SK-N-SH (cell line): ENCODE measurements at regions not wholly inside any gene's neighbourhood (a gene's known extent, or its start where the extent isn't known, plus 50 kb on each side); places are given as distances from the start of the nearest gene placed in this dataset.

Experiments used
- CTCF ChIA-PET: fragments of 300-600, 350-600 bp; formaldehyde crosslinking; extraction: SDS; loops from one replicate; lab custom pipeline; 2021; lab: Yijun Ruan, JAX
- POLR2A ChIA-PET: fragments of 350-600 bp; sonication (Branson Sonifier 250); formaldehyde crosslinking; extraction: SDS; loops from one replicate; lab custom pipeline; 2020; ENCODE audit warnings: antibody characterized with exemption, inconsistent platforms; lab: Yijun Ruan, JAX
- DNase-seq: peaks from one replicate; pipeline ENCODE4 v3.0.0; 2012
- H2AFZ ChIP-seq: fragments of 200-600 bp; sonication (generic); 2 replicates; pipeline ENCODE4 v1.8.1; 2016; ENCODE audit warnings: antibody characterized with exemption, mild to moderate bottlenecking, low read depth
- H3F3A ChIP-seq: fragments of 200-600 bp; sonication (generic); replicated peaks from 2 replicates; pipeline ENCODE3; 2016; ENCODE audit warnings: antibody characterized with exemption, mild to moderate bottlenecking; ENCODE audit not compliant: insufficient read depth
- H3K27ac ChIP-seq, 2 experiments: fragments of 200-500 bp in 1 of 2; fragments of 200-600 bp in 1 of 2; sonication (Bioruptor generic) in 1 of 2; sonication (generic), shearing (Covaris generic) in 1 of 2; 2 replicates each; pipeline versions ENCODE4 v1.5.1 to v1.6.1; 2014 to 2016; ENCODE audit warnings: low read depth in 2 of 2, inconsistent platforms in 1 of 2, low read length in 1 of 2, mild to moderate bottlenecking in 1 of 2, mixed read lengths in 1 of 2
- H3K27me3 ChIP-seq: fragments of 200-600 bp; sonication (generic), shearing (Covaris generic); 2 replicates; pipeline ENCODE4 v1.6.1; 2016; ENCODE audit warnings: mixed run types; ENCODE audit not compliant: insufficient read depth
- H3K36me3 ChIP-seq, 2 experiments: fragments of 200-500 bp in 1 of 2; fragments of 200-600 bp in 1 of 2; sonication (Bioruptor generic) in 1 of 2; sonication (generic) in 1 of 2; replicated peaks in 1 of 2; 2 replicates each; pipeline versions ENCODE3 to v1.5.1; 2014 to 2016; ENCODE audit warnings: low read length in 1 of 2, mild to moderate bottlenecking in 1 of 2; ENCODE audit not compliant: insufficient read depth in 2 of 2, control insufficient read depth in 1 of 2
- H3K4me1 ChIP-seq, 2 experiments: fragments of 200-500 bp in 1 of 2; fragments of 200-600 bp in 1 of 2; sonication (Bioruptor generic) in 1 of 2; sonication (generic), shearing (Covaris generic) in 1 of 2; 2 replicates each; pipeline versions ENCODE4 v1.5.1 to v1.6.1; 2014 to 2016; ENCODE audit warnings: low read depth in 1 of 2, low read length in 1 of 2, mixed run types in 1 of 2; ENCODE audit not compliant: insufficient read depth in 2 of 2, control insufficient read depth in 1 of 2
- H3K4me2 ChIP-seq: fragments of 200-600 bp; sonication (generic), shearing (Covaris generic); 2 replicates; pipeline ENCODE4 v1.6.1; 2017; ENCODE audit warnings: mixed run types
- H3K4me3 ChIP-seq, 2 experiments: fragments of 200-500 bp in 1 of 2; fragments of 200-600 bp in 1 of 2; sonication (Bioruptor generic) in 1 of 2; sonication (generic), shearing (Covaris generic) in 1 of 2; 2 replicates each; pipeline versions ENCODE4 v1.5.1 to v1.8.1; 2014 to 2016; ENCODE audit warnings: low read depth in 2 of 2, inconsistent platforms in 1 of 2, low read length in 1 of 2, mild to moderate bottlenecking in 1 of 2, mixed read lengths in 1 of 2, moderate library complexity in 1 of 2
- H3K79me2 ChIP-seq: fragments of 200-600 bp; sonication (generic); 2 replicates; pipeline ENCODE4 v1.8.1; 2017; ENCODE audit warnings: mild to moderate bottlenecking; ENCODE audit not compliant: insufficient read depth
- H3K9ac ChIP-seq: fragments of 200-600 bp; sonication (generic); 2 replicates; pipeline ENCODE4 v1.6.1; 2017; ENCODE audit warnings: mixed run types
- H3K9me2 ChIP-seq: fragments of 200-600 bp; sonication (generic); 2 replicates; pipeline ENCODE4 v1.6.1; 2017; ENCODE audit warnings: mixed run types
- H3K9me3 ChIP-seq: fragments of 200-600 bp; sonication (generic); 2 replicates; pipeline ENCODE4 v1.6.1; 2017; ENCODE audit warnings: mixed run types, mild to moderate bottlenecking, moderate library complexity
- H4K20me1 ChIP-seq: fragments of 200-600 bp; sonication (generic); 2 replicates; pipeline ENCODE4 v1.6.1; 2017; ENCODE audit warnings: mild to moderate bottlenecking, mixed run types; ENCODE audit not compliant: insufficient read depth
- CHD2 ChIP-seq: fragments of 150-350 bp; IDR thresholded peaks from 2 replicates; pipeline ENCODE4 v1.6.1; 2018; ENCODE audit warnings: low read length; ENCODE audit not compliant: partially characterized antibody
- ELF1 ChIP-seq: IDR thresholded peaks from 2 replicates; pipeline ENCODE4 v1.4.0; 2012
- EZH2phosphoT487 ChIP-seq: fragments of 200-600 bp; sonication (generic); IDR thresholded peaks from 2 replicates; pipeline ENCODE4 v1.6.1; 2017; ENCODE audit warnings: low read depth, mixed run types, mild to moderate bottlenecking, antibody characterized with exemption, moderate library complexity, borderline replicate concordance
- FOSL2 ChIP-seq: IDR thresholded peaks from 2 replicates; pipeline ENCODE4 v1.4.0; 2012; ENCODE audit warnings: low read depth, mild to moderate bottlenecking, moderate library complexity, borderline replicate concordance
- FOXJ3 ChIP-seq: sonication (generic); formaldehyde crosslinking; IDR thresholded peaks from 2 replicates; pipeline ENCODE4 v1.5.1; 2020; ENCODE audit warnings: mild to moderate bottlenecking, missing genetic modification reagents
- JUND ChIP-seq: IDR thresholded peaks from 2 replicates; pipeline ENCODE4 v1.4.0; 2012
- MEF2A ChIP-seq: IDR thresholded peaks from 2 replicates; pipeline ENCODE4 v1.4.0; 2012; ENCODE audit warnings: low read depth, borderline replicate concordance
- MXI1 ChIP-seq: IDR thresholded peaks from 2 replicates; pipeline ENCODE4 v1.6.1; 2012; ENCODE audit warnings: mild to moderate bottlenecking, low read depth, low read length, improper control_type of control experiment
- NFIC ChIP-seq: IDR thresholded peaks from 2 replicates; pipeline ENCODE4 v1.4.0; 2012; ENCODE audit warnings: borderline replicate concordance
- NRF1 ChIP-seq: IDR thresholded peaks from 2 replicates; pipeline ENCODE4 v1.6.1; 2012; ENCODE audit warnings: low read depth, mild to moderate bottlenecking, low read length
- POLR2AphosphoS5 ChIP-seq: IDR thresholded peaks from 2 replicates; pipeline ENCODE4 v1.6.1; 2012; ENCODE audit warnings: low read depth, low read length
- RFX5 ChIP-seq: IDR thresholded peaks from 2 replicates; pipeline ENCODE4 v1.6.1; 2012; ENCODE audit warnings: mild to moderate bottlenecking, improper control_type of control experiment, low read length
- RXRA ChIP-seq: IDR thresholded peaks from 2 replicates; pipeline ENCODE4 v1.4.0; 2012; ENCODE audit warnings: low read depth, mild to moderate bottlenecking, borderline replicate concordance
- SIN3A ChIP-seq: IDR thresholded peaks from 2 replicates; pipeline ENCODE4 v1.6.1; 2012; ENCODE audit warnings: low read depth, mild to moderate bottlenecking, low read length, moderate library complexity, borderline replicate concordance
- SMC3 ChIP-seq: IDR thresholded peaks from 2 replicates; pipeline ENCODE4 v1.6.1; 2012; ENCODE audit warnings: low read depth, low read length, improper control_type of control experiment
- TAF1 ChIP-seq: IDR thresholded peaks from 2 replicates; pipeline ENCODE4 v1.6.1; 2012; ENCODE audit warnings: low read depth, mild to moderate bottlenecking, low read length, moderate library complexity, borderline replicate concordance
- TCF12 ChIP-seq: IDR thresholded peaks from 2 replicates; pipeline ENCODE4 v1.4.0; 2012
- TEAD4 ChIP-seq: IDR thresholded peaks from 2 replicates; pipeline ENCODE4 v1.4.0; 2012; ENCODE audit warnings: mild to moderate bottlenecking, borderline replicate concordance; ENCODE audit not compliant: insufficient read depth
- YY1 ChIP-seq: IDR thresholded peaks from 2 replicates; pipeline ENCODE4 v1.4.0; 2012; ENCODE audit warnings: low read depth, mild to moderate bottlenecking
- WGBS: methylation state at CpG from one replicate; pipeline ENCODE4 v1.1.6; 2017; ENCODE audit warnings: low lambda C conversion rate; 5-methylcytosine and 5-hydroxymethylcytosine counted together
- TF ChIP-seq, protein P1 (sequence below): fragments of 150-350 bp; IDR thresholded peaks from 2 replicates; pipeline ENCODE4 v1.6.1; 2016; ENCODE audit warnings: mild to moderate bottlenecking, low read depth, low read length
- TF ChIP-seq, protein P2 (sequence below): IDR thresholded peaks from 2 replicates; pipeline ENCODE4 v1.4.0; 2012; ENCODE audit warnings: low read depth
- TF ChIP-seq, protein P3 (sequence below): IDR thresholded peaks from 2 replicates; pipeline ENCODE4 v1.6.1; 2012; ENCODE audit warnings: mild to moderate bottlenecking, low read depth, low read length, moderate library complexity
- TF ChIP-seq, protein P4 (sequence below): IDR thresholded peaks from 2 replicates; pipeline ENCODE4 v1.4.0; 2012; ENCODE audit warnings: low read depth, borderline replicate concordance
- TF ChIP-seq, protein P5 (sequence below): fragments of 150-350 bp; IDR thresholded peaks from 2 replicates; pipeline ENCODE4 v1.6.1; 2017; ENCODE audit warnings: antibody characterized with exemption, low read length, low read depth, borderline replicate concordance

DNA sequence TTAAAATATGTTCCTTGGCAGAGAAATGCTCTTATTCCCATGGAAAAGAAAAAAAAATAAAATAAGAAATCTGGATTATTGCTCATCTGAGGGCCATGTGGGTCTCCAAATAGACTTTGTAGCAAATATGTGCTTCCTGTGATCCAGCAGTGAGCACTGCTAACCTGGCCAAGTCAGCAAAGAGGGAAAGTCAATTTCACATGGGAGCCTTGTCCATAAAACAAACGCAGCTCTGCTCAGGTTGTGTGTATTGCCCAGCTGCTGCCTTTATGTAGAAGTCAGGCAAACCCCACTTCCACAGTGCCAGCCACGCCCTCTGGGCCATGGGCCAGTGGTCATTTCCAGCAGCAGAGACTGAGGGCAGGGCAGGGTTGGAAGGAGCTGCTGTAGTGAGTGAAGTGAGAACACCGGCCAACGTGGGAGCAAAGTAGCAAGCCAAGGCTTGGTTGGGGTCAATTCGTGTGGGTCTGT, 174.3 kb downstream of the LYPLAL1 start:
- ChIA-PET CTCF (no interaction called here), POLR2A (no interaction called here)
- Histone ChIP-seq H3K9ac (no peak overlapping the region), H3K4me3 (no peak overlapping the region), H2AFZ (no peak overlapping the region), H3K4me1 (no peaks in the 10 kb centered on the region), H3K9me3 (0 out of 2 replicates have a peak, but pooled peaks cover 5% of the 10 kb centered on the region), H3K27ac (no peak overlapping the region), H3K36me3 (peaks cover 0 to 2% of the 10 kb centered on the region in 2 experiments), H3K4me2 (no peak overlapping the region), H3F3A (peaks cover under 1% of the 10 kb centered on the region), H3K9me2 (no peaks in the 10 kb centered on the region), H3K79me2 (no peaks in the 10 kb centered on the region), H4K20me1 (no peaks in the 10 kb centered on the region), H3K27me3 (no peaks in the 10 kb centered on the region)
- no peak for DNase-seq
- TF ChIP-seq SIN3A: no peak
- no peak for TF ChIP-seq FOXJ3 (CRISPR knock-in tag)
- TF ChIP-seq POLR2AphosphoS5: no peak
- TF ChIP-seq MXI1: no peak
- no peak for TF ChIP-seq TCF12
- TF ChIP-seq TAF1: no peak
- no peak for TF ChIP-seq ELF1
- no peak for TF ChIP-seq YY1
- TF ChIP-seq MEF2A: no peak
- TF ChIP-seq JUND: no peak
- no peak for TF ChIP-seq CHD2
- no peak for TF ChIP-seq NFIC
- no peak for TF ChIP-seq EZH2phosphoT487
- TF ChIP-seq, protein P1, sequence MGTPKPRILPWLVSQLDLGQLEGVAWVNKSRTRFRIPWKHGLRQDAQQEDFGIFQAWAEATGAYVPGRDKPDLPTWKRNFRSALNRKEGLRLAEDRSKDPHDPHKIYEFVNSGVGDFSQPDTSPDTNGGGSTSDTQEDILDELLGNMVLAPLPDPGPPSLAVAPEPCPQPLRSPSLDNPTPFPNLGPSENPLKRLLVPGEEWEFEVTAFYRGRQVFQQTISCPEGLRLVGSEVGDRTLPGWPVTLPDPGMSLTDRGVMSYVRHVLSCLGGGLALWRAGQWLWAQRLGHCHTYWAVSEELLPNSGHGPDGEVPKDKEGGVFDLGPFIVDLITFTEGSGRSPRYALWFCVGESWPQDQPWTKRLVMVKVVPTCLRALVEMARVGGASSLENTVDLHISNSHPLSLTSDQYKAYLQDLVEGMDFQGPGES: no peak
- TF ChIP-seq, protein P2, sequence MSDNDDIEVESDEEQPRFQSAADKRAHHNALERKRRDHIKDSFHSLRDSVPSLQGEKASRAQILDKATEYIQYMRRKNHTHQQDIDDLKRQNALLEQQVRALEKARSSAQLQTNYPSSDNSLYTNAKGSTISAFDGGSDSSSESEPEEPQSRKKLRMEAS: no peak
- 70% methylated on average over 5 of the region's 5 CpGs for WGBS

DNA sequence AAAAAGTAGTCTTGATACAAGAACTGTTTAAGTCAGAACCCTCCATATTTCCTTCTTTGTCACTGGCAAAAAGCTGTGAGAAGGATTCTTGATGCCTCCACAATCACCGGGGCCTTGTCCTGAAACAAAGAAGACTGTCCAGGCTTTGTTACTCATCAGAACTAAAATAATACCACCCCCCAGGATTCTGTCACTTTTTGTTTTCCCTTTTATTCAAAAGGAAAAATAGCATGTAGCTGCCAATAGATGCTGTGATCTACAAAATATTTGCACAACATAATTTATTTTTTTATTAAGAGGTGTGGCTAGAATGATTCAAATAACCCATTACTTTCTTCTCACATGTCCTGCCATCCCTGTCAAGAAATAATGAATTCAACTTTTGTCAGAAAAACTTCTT, 173.7 kb downstream of the LYPLAL1 start:
- no peaks in the 10 kb centered on the region for H3K79me2 ChIP-seq
- ChIA-PET CTCF (no interaction called here), POLR2A (no interaction called here)
- peaks cover 7% of the 10 kb centered on the region for H3F3A ChIP-seq
- H3K9ac ChIP-seq: no peak overlapping the region
- H3K4me2 ChIP-seq: no peak overlapping the region
- no peak overlapping the region for H3K4me3 ChIP-seq
- no peaks in the 10 kb centered on the region for H3K27me3 ChIP-seq
- H3K9me3 ChIP-seq: 0 out of 2 replicates have a peak, but pooled peaks cover 5% of the 10 kb centered on the region
- no peaks in the 10 kb centered on the region for H3K4me1 ChIP-seq
- H2AFZ ChIP-seq: no peak overlapping the region
- 95% methylated on average over 1 of the region's 1 CpG for WGBS
- no peak overlapping the region for H3K27ac ChIP-seq
- no peak for DNase-seq
- peaks cover 0 to 2% of the 10 kb centered on the region in 2 experiments for H3K36me3 ChIP-seq
- H4K20me1 ChIP-seq: no peaks in the 10 kb centered on the region
- H3K9me2 ChIP-seq: no peaks in the 10 kb centered on the region
- no peak for TF ChIP-seq SIN3A
- TF ChIP-seq, protein P3, sequence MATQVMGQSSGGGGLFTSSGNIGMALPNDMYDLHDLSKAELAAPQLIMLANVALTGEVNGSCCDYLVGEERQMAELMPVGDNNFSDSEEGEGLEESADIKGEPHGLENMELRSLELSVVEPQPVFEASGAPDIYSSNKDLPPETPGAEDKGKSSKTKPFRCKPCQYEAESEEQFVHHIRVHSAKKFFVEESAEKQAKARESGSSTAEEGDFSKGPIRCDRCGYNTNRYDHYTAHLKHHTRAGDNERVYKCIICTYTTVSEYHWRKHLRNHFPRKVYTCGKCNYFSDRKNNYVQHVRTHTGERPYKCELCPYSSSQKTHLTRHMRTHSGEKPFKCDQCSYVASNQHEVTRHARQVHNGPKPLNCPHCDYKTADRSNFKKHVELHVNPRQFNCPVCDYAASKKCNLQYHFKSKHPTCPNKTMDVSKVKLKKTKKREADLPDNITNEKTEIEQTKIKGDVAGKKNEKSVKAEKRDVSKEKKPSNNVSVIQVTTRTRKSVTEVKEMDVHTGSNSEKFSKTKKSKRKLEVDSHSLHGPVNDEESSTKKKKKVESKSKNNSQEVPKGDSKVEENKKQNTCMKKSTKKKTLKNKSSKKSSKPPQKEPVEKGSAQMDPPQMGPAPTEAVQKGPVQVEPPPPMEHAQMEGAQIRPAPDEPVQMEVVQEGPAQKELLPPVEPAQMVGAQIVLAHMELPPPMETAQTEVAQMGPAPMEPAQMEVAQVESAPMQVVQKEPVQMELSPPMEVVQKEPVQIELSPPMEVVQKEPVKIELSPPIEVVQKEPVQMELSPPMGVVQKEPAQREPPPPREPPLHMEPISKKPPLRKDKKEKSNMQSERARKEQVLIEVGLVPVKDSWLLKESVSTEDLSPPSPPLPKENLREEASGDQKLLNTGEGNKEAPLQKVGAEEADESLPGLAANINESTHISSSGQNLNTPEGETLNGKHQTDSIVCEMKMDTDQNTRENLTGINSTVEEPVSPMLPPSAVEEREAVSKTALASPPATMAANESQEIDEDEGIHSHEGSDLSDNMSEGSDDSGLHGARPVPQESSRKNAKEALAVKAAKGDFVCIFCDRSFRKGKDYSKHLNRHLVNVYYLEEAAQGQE: no peak
- TF ChIP-seq, protein P4, sequence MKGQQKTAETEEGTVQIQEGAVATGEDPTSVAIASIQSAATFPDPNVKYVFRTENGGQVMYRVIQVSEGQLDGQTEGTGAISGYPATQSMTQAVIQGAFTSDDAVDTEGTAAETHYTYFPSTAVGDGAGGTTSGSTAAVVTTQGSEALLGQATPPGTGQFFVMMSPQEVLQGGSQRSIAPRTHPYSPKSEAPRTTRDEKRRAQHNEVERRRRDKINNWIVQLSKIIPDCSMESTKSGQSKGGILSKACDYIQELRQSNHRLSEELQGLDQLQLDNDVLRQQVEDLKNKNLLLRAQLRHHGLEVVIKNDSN: no peak
- no peak for TF ChIP-seq POLR2AphosphoS5
- TF ChIP-seq SMC3: no peak
- TF ChIP-seq TEAD4: no peak
- no peak for TF ChIP-seq NRF1
- TF ChIP-seq YY1: no peak
- TF ChIP-seq, protein P5, sequence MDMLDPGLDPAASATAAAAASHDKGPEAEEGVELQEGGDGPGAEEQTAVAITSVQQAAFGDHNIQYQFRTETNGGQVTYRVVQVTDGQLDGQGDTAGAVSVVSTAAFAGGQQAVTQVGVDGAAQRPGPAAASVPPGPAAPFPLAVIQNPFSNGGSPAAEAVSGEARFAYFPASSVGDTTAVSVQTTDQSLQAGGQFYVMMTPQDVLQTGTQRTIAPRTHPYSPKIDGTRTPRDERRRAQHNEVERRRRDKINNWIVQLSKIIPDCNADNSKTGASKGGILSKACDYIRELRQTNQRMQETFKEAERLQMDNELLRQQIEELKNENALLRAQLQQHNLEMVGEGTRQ: no peak
- no peak for TF ChIP-seq RXRA
- TF ChIP-seq CHD2: no peak
- TF ChIP-seq RFX5: no peak
- no peak for TF ChIP-seq FOSL2
